ENCODE measurements at regions not wholly inside any gene's neighbourhood (a gene's known extent, or its start where the extent isn't known, plus 50 kb on each side); places are given as distances from the start of the nearest gene placed in this dataset.

DNA sequence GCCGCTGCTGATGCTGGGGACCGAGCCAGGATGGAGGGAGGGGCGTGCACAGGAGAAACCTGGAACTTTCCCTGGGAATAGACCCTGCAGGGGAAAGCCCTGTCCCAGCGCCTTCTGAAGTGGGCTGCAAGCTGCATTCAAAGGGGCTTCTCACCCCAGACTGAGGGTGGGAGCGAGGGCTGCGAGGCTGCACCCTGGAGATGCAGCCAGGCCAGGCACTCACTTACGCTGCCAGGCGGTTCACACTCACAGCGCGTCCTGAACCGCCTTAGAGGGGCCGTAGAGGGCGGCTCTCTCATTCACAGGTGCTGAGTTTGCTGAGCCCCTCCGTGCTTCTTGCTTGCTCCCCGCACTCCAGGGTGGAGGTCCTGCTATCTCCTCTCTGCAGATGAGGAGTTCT lies 208.5 kb upstream of the C14orf180 start:
- DNase-seq (ENCODE audit: low spot score) = no peak

DNA sequence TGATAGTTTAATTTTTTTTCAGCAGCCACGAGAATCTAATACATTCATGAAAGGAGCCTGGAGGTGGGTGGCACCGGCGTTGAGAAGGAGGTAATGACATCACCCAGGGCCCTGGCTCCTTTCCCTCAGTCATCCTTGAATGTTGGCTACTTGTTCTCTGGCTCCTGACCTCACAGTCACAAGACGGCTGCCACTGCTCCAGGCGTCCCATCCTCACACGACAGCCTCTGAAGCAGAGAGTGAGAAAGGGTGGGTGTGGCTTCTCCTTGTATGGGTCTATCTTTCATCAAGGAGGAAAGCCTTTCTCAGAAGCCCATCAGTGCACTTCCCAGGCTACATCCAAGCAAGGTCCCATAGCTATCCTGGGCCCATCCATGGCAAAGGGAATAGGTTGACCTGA lies 207.6 kb upstream of the C14orf180 start:
- no peak for DNase-seq (ENCODE audit: low spot score)

DNA sequence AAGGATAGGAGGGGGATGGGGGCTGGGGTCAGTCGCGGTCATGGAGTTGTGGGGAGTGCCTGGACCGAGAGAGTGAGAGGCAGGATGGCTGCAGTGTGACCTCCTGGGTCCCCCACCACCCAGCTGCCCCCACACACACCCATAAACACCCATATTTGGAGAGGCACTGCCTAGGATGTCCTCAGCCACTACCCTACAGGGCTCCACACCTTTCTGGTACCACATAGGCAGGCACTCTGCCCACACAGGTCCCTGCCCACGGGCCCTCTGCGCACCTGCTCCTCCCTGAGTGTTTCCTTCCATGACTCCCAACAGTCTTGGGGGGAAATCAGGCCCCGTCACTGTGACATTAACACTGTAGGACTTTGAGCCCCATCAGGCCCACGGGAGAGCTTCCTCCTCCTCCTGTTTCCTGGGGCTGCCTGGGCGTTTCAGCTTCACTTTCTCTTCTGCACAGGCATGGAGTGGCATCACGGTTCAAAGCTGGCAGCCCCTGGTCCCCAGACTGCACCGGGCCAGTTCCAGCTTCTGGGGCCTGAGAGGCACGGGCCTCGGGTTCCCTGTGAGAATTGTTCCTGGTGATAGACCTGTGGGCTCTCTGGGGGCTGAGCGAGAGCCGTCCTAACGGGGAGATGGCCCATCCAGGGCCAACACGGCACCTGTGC lies 207.0 kb upstream of the C14orf180 start:
- DNase-seq (ENCODE audit: low spot score) = no peak

DNA sequence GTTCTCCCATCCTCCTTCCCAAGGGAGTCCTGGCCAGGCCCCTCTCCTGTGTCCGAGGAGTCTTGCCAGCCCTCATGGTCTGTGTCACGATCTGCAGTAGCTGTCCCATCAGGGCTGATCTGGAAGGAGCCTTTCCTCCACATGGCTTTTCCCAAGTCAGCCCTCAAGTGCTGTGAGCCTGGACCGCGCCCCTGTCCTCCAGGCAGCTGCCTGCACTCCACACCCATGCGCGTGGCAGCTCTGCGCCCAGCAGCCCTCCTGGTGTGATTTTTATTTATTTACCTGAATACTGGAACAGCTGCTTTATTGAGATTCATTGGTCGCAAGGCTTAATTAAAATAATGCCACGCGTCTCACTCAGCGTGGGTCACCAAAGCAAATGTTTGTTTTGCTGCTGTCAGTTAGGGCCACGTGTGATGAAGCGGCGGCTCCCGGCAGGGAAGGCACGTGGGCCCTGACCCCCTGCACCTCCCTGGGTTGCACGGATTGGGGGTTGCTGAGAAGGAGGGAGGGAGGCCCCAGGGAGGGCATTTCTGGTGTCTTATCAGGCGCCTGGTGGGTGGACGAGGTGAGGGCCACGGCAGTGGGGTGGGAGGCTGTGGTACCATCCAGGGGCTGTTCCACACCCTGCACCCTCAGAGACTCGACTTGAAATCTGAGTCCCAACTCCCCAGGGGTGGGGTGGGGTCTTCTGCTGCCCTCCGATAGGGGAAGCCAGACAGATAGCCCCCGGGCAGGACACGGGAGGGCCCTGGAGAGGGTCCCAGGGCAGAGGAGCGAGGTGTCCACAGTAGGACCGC lies 206.3 kb upstream of the C14orf180 start:
- no peak for DNase-seq (ENCODE audit: low spot score)

DNA sequence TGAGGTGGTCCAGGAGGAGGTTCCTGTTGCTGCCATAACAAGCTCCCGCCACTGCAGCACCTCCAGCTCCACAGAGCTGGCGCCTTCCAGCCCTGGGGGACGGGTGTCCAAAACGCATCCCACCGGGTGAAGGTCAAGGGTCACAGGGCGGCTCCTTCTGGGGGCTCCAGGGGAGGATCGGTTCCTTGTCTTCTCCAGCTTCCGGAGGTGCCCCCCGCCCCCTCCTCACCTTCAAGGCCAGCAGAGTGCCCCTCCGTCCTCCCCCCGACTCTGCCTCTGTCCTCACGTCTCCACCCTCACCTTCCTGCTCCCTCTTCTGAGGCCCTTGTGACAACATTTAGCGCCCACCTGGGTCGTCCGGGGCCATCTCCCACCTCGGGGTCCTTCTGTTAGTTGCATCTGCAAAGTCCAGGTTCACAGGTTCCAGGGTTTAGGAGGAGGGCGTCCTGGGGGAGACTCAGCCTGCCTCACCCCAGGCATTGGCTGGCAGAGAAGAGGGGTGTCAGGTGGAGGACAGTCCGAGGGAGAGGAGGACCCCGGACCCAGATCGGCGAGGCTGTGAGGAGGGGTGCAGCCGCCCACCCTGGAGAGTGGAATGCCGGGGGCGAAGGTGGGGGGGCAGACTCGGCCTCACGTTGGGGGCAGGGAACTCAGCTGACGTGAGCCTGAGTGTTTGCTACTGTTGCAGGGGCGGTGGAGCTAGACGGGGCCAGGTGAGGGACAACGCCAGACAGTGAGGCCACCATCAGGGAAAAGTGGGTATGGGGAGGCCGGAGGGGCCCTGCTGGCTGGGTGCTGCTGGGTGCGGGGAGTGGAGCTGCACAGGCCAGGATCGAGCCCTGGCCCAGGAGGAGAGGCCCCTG lies 205.5 kb upstream of the C14orf180 start:
- DNase-seq (ENCODE audit: low spot score) = no peak

DNA sequence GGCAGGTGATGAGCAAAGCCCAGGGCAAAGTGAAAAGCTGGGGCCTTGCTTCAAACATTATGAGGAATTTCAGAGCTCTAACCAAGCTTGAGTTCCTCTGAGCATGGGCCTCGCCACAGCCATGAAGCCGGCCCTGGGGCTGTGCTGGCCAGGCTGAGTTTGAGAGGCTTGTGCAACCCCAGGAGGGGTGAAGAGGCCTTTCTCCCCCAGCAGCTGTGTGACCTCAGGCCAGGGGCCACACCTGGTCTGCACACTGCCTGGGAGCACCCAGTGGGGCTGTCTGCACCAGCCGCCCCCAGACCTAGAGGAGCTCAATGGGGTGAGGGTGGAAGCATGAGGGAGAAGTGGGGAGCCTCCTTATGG lies 204.9 kb upstream of the C14orf180 start:
- DNase-seq (ENCODE audit: low spot score) = no peak

DNA sequence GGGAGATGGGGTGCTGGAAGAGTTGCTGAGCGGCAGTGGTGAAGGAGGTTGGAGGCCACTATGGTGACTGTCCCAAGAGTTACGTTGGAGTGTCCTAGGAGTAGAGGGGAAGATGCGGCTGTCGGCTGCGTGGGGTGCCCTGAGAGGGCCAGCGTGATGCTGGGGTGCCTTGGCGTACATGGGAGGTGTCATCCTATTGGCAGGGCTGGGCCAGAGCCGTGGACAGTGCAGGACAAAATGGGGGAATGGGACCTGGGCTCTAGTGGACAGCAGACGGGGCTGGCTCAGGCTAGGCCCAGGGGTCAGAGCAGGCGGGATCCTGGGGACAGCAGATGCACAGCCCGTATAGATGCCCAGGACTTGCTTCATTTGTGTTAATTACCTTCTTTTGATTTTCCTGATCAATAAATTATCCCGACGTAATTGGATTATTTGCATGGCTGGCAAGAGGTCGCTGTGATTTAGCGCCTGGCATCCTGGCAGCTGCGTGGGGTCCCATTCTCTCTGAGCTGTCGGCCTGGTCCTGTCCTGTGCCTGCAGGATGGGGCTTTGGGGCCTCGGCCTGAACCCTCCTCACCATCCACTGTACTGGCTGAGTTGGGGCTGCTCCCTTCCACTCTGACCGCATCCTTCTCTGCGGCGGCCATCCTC lies 203.9 kb upstream of the C14orf180 start:
- DNase-seq (ENCODE audit: low spot score) = no peak

DNA sequence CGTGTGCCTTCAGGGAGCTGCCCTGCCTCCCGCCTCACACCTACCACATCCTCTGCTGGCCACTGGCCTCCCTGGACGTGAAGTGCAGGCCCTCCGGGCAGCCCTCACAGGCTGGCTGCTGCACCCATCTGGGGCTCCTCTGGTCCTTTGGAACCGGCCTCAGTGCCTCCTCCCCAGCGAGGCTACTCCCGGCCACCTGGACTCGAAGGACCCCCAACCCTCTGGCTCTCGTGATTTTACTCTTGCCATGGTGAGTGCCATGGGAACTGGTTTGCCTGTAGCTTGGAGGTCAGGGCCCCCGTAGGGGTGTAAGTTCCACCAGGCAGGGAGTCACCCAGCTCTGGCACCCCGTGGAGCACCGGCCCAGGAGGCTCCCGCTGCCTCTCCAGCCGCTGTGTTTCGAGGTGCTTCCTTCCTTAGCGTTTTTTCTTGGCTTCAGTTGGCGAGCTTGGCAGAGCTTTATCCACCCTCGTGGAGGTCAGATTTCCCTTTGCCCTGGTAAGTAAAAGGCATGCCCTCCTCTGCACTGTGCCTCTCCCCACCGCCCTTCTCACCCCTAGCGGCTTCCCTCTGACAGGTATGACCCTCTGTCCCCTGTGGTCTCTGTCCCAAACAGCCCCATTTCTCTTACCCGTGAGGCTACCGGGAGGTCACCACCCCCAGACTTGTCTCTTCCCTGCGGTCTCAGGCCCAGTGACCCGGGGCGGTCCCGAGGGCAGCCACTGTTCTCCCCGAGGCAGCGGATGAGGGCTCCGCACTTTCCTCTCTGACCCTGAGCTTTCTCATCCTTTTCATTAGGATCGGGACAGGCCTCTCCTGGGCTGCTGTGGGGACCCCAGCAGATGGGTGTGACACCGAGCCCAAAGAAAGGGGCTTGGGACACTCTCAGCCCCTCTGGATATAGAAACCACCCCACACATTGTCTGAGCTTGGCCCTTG lies 203.1 kb upstream of the C14orf180 start:
- no peak for DNase-seq (ENCODE audit: low spot score)

DNA sequence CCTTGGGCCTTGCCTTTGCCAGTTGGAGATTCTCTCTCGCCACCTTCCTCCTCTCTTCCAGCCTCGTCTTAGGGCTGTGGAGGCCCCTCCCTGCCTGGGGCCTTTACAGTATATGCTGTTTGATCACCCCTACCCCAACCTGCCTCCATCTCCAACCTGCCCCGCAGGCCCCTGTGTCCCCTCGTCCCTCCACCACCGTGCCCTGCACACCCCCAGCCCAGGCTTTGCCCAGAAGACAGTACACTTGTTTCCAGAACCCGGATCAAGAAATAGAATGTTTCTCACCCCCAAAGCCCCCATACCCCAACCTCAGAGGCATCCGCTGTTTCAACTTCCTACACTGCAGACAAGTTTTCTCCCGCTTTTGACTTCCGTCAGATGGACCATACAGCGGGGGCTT lies 202.3 kb upstream of the C14orf180 start:
- DNase-seq (ENCODE audit: low spot score) = no peak

DNA sequence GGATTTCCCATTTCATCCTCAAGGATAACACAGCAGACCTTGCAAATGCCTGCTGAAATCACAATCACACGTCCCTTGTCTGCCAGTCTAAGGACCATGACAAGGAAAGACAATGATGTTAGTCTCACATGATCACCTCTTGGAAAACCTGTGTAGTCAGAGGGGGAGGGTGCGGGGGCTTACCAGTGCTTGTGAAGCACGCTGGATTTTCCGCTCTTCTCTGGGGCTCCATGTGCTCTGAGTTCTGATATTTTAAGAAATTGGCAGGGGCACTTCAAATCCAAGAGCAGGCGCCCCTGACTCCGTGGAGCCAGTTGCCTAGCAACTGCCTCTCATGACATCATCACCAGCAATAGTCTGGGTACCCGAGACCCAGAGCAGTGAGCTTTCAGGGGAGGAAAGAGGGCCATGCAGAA lies 200.9 kb upstream of the C14orf180 start:
- DNase-seq (ENCODE audit: low spot score) = no peak

DNA sequence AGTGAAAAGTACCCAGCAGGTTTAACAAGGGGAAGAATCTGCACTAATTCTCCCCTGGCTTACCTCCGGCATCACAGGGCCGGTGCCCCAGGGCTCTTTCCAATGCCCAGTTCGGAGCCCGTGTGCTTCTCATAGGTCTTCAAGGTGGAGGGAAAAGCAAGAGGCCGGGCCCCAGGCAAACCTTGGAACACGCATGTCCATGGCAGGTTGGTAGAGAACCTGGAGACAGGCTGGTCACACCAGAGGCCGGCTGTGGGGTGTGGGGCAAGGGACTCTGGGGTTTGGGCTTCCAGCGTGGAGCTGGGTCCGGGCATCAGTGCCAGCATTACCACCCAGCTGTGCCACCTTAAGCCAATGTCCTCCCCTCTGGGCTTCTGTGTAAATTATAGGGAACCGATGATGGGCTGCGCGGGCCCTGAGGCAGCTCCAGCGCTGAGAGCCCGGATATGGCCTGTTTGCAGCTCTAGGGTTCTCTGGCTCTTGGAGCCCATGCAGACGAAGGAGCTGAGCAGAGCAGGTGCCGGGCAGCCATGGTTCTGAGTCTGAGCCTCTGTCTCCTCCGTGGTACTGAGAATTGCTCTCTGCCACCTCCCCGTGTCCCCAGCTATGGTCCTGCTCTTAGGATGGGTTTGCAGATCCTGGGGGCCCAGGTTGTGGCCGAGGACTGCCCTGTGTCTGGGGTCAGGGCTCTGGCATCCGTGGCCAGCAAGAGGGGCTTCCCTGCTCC lies 197.0 kb upstream of the C14orf180 start:
- no peak for DNase-seq (ENCODE audit: low spot score)

DNA sequence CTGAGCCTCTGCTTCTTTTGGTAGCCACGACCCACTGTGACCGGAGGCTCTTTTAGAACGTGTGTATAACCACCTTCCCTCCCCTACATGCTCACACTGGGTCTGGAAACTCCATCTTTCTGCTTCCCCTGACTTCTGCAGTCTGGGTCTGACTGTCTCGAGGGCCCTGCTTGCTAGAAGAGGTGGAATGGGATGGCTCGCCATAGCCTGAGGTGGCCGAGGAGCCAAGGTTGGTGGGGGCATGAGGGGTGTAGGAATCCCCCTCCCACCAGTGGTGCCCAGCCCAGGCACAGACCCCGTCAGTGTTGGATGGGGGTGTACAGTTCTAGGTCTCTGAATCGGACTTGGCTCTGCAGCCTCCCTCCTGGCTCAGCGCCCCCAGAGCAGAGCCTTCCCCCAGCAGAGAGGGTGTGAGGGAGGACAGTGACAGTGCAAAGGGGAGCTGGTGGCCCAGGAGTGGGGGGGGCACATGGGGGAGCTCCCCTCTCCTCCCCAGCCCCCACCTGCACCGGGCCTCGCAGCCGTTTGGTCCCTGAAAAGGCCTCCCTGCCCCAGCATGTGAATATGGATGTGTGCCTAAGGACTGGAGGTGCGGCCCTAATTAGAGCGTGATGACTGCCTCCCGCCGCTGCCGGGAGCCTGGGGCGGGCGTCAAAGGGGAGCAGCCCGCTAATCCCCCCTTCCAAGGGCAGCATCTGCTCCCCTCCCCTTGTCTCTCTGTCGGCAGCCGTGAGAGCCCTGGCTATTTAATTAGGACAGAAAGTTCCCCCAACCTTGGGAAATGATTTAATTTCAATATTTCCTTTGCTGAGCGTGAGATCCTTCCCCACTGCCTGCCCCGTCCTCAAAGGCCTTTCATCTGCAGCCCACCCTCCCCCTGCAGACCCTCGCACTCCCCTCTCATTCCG lies 196.2 kb upstream of the C14orf180 start:
- no peak for DNase-seq (ENCODE audit: low spot score)

DNA sequence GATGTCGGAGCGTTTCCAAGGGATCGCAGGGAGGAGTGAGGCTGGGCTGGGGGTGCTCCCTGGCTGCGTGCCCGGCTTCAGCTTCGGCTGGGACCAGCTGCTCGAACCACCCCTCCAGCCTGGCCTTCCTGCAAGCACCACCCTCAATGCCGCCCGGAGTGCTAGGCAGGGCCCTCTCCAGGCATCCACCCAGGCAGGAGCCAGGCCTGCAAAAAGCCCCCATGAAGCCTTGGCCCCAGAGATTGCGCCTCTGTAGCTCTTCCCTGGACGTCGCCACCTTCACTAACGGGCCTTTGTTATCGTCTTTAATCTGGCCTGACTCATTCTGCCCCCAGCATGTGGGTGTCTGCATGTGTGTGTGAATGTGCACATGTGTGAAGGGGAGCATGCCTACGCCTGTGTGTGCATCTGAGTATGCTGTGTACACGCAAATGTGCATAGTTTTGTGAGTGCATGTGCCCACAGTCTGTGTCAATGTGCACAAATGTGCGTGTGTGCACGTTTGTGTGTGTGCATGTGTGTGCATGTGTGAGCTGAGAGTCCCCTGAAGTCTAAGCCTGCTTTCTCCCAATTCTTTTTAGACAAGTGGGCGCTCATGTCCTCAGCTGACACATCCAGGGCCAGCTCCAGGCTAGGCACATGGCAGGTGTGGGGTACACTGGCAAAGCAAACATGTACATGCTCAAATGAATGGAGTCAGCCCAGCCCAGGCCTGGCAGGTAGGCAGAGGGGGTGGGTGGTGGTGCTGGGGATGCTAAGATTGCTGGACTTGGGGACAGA lies 195.4 kb upstream of the C14orf180 start:
- no peak for DNase-seq (ENCODE audit: low spot score)

DNA sequence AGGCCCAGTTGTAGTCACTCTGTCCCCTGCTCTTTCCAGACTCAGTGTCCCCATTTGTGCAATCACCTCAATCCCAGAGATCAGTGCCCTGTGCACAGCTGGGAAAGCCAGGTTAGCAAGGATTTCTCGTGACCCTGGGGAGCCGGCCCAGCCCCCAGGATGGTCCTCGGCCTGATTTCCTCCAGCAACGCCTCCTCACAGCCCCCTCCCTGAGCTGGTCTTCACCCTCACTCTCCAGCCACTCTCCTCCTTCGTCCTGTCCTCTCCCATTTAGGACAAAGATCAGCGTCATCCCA lies 194.8 kb upstream of the C14orf180 start:
- no peak for DNase-seq (ENCODE audit: low spot score)

DNA sequence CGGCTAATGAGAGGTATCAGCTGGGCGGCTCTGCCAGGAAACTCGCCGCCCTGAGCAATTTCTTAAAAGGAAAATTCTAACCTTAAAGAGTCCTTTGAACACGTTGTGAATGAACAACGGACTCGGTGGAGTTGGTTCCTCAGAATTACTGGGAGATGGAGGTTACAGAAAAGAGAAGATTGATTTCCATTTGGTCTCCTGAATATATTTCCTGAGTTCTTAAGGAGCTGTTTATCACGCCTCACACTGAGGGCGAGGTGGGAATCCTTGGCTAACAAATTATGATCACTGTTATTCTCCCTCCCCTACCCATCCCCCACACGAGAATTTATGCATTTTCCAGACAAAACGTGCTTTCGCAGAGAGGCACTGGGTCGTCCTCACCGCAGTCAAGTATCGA lies 194.5 kb upstream of the C14orf180 start:
- no peak for DNase-seq (ENCODE audit: low spot score)

DNA sequence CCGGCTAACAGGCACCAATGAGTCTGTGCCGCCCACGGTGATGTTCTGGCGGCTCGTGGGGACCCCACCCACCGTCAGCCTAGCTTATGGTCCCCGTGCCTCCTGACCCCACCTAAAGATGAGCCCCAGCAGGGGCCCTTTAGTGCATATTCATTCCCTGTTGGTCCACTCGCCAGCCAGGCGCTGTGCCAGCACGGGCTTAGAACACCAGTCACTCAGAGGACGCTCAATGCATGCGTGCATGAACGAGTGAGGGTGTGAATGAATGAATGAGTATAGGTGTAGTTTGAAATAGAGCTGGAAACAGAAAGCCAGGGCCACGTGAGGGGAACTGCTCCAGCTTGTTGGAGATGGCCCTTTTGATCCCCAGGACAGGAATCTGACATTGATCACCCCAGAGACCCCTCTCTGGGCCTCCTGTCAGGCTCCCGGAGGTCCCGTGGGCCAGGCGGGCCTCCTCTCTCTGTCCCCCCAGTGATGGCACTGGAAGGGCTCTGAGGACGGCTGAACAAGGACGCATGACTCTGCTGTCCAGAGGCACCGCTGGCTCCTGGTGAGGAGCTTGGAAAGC lies 193.9 kb upstream of the C14orf180 start:
- no peak for DNase-seq (ENCODE audit: low spot score)

DNA sequence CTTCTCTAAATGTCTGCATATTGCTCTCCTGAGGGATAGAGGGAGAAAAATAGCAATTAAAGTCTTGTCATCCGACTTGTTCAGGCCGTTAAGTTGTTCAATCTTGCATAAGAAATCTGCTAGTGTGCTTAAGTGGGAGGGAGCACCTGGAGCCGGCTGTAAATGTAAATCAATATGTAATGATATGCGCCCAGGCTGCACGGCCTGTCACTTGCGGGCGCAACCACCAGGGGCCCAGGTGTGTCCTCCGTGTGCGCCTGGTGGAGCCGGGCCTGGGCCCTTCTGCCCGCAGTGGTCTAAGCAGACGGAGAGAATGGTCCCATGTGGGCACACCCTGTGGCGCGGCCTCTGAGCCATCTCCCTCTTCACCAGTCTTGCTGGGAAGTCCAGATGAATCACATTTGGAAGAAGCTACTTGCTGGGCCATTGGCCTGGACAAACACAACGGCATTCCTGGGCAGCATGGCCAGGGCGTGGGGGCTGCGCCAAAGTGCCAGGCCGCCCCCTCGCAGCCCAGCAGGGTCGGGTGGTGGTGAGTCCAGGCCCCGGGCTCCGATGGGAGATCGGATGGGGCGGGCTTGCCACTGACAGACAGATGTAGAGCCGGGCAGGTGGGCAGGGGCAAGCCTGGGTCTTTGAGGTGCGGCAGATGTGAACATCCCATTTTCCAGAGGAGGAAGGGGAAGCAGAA lies 193.3 kb upstream of the C14orf180 start:
- no peak for DNase-seq (ENCODE audit: low spot score)

Measured in globus pallidus (tissue), 1 donor.